22Rv1 (cell line): ENCODE measurements at regions not wholly inside any gene's neighbourhood (a gene's known extent, or its start where the extent isn't known, plus 50 kb on each side); places are given as distances from the start of the nearest gene placed in this dataset.
"Not testable (repeated sequence)": the region's sequence is repeated elsewhere in the genome, so short reads cannot be mapped to it uniquely, and the experiment has no call there.

Experiments
- H3K27ac ChIP-seq: fragments of 450-650 bp; 2 replicates; pipeline ENCODE4 v1.5.1; 2017
- ZFX ChIP-seq: fragments of 450-650 bp; IDR thresholded peaks from 2 replicates; pipeline ENCODE4 v1.6.1; 2017; ENCODE audit warnings: antibody characterized with exemption, borderline replicate concordance
- TF ChIP-seq, protein P1 (sequence below): fragments of 450-650 bp; IDR thresholded peaks from 2 replicates; pipeline ENCODE4 v1.5.1; 2017; ENCODE audit warnings: mild to moderate bottlenecking

DNA sequence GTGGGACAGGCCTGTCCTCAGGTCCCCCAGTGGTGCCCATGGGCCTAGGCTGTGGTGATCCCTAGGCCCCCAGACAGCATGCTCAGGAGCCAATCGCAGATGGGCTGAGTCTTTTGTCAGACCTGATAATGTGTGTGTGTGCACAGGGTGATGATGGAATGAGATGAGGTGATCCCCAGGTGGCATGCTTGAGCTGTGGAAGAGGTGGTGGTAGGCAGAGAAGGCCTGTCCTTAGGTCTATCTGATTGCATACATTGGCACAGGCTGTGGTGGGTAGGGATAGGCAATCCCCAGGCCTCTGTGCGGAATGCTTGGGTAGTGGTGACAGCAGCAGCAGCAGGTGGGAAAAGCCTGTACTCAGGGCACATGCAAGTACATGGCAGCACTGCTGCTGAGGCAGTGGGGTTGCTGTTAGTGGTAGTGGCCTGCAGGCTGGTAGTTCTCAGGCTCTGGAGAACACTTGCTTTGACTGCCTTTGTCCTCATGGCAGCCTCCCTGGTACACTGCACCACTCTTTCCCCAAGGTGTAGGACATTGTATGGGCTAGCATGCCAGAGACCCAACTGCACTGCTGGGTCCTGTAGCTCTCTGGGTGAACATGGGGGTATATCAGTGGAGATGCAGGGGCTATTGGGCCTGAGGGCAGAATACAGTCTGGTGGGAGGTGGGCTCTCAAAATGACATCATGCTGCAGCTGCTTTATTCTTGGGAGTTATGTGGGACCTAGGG is 260.9 kb upstream of the PLPP4 start:
- TF ChIP-seq ZFX = no peak
- TF ChIP-seq, protein P1, sequence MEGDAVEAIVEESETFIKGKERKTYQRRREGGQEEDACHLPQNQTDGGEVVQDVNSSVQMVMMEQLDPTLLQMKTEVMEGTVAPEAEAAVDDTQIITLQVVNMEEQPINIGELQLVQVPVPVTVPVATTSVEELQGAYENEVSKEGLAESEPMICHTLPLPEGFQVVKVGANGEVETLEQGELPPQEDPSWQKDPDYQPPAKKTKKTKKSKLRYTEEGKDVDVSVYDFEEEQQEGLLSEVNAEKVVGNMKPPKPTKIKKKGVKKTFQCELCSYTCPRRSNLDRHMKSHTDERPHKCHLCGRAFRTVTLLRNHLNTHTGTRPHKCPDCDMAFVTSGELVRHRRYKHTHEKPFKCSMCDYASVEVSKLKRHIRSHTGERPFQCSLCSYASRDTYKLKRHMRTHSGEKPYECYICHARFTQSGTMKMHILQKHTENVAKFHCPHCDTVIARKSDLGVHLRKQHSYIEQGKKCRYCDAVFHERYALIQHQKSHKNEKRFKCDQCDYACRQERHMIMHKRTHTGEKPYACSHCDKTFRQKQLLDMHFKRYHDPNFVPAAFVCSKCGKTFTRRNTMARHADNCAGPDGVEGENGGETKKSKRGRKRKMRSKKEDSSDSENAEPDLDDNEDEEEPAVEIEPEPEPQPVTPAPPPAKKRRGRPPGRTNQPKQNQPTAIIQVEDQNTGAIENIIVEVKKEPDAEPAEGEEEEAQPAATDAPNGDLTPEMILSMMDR = no peak

DNA sequence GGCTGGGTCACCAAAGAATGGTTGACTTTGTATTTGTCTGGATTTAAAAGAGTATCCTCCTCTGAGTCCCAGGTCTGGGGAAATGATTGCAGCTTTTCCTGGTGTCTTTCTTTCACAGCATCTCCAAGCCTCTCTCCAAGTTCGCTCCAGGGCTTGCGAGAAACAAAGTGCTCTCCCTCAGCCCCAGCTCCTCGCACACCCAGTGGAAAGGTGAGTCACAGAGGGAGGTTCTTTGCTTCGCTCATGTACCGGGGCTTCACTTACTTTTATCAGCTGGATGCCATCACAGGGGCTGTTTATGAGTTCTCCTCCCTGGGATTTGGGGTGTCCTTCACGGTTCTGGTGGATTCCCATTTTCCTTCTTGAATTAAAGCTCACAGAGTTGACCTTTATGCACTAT is 252.2 kb upstream of the PLPP4 start:
- TF ChIP-seq, protein P1 = no peak

More for the DNA sequence above, 260.9 kb upstream of the PLPP4 start:
- no peak overlapping the region for H3K27ac ChIP-seq

DNA sequence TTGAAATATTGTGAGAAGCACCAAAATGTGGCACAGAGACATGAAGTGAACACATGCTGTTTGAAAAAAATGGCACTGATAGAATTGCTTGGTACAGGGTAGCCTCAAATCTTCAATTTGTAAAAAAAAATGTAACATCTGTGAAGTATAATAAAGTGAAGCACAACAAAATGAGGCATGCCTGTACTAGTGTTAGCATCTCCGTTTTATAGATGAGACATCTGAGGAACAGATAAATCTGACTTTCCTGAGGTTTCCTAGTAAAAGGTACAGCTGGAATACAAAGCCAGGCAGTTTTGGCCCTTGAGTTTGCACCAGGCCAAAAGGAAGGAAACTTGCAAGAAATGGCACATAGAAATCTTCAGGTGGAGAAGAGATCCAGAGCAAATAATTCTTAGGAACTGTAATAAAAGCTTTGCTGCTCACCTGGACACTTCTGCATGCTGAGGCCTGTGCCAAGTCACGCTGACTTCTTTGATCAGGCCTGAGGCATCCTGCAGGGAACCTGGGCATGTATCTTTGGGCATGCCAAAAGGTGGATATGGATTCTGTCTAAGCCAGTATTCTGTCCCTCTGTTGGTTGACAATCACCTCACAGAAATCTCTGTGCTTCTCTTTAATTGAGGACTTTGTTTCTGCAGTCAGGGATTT is 251.5 kb upstream of the PLPP4 start:
- H3K27ac ChIP-seq = peak overlapping the region; percentile 42
- no peak for TF ChIP-seq ZFX
- TF ChIP-seq, protein P1 = no peak

More for the DNA sequence above, 252.2 kb upstream of the PLPP4 start:
- peak overlapping the region; percentile 42 for H3K27ac ChIP-seq

DNA sequence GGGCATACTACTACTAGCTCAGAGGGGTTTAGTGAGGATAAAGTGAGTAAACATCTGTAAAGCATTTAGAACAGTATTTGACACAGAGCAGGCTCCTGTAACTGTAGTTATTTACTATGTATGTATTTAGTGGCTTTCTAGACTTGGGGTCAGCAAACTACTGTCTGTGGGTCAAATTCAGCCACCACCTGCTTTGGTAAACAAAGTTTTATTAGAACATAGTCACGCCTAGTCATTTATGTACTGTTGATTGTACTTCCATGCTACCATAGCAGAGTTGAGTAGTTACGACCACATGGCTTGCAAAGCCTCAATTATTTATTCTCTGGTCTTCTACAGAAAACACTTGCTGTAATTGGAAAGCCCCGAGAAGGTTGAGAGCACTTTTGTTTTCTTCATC is 248.5 kb upstream of the PLPP4 start:
- H3K27ac ChIP-seq = no peak overlapping the region
- TF ChIP-seq ZFX = no peak
- TF ChIP-seq, protein P1 = no peak

DNA sequence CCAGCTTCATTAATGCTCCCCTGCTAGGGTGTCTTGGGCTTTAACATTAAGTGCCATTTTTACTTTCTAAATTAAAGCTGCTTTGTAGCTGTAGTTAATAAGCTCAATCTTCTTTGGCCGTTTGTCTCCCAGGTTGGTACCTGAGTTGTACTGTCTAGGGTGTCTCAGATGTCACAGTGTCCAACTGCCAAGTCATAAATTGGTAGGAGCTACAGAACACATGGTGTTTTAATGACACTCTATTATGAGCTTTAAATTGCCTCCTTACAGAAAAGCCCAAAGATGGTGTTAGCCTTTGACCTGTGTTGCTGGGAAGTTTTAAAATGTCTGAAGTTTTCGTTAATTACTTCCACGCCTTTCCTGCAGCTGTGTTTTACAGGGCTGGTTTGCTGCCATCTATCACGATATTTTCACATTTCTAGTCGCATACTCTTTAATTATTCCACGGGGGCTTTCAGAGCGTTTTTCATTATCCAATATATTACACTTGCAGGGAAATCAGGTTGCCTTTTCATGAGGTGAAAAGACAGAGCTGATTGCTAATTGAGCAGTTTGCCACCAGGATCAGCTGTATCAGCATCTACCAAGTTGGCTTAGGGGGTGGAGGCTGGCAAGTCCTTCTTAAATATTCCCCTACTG is 247.8 kb upstream of the PLPP4 start:
- TF ChIP-seq, protein P1 = no peak
- TF ChIP-seq ZFX = no peak
- H3K27ac ChIP-seq = no peak overlapping the region

DNA sequence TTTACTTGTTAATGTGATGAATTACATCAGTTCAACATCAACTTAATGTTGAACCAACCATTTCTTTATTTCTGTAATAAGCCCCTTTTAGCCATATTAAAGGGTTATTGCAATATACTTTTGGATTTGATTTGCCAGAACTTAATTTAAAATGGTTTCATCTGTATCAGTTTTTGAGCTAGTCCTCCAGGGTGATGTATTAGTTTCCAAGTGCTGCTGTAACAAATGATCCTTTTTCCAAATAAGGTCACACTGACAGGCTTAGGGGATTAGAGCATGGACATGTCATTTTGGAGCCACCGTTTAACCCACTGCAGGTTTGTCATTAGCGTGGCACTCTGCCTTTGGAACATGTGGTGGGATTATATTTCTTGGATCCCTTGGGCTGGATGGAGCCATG is 244.8 kb upstream of the PLPP4 start:
- TF ChIP-seq ZFX = no peak
- TF ChIP-seq, protein P1 = no peak
- H3K27ac ChIP-seq = no peak overlapping the region

DNA sequence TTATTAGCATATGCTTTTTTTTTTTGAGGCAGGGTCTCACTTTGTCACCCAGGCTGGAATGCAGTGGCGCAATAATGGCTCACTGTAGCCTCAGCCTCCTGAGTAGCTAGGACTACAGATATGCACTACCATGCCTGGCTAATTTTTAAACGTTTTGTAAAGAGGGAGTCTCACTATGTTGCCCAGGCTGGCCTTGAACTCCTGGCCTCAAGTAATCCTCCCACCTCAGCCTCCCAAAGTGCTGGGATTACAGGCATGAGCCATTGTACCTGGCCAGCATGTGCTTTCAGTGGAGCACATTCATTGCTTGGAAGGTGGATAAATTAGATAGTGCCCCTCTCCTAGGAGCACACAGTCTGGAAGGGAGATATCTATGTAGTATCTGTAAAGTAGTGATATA is 243.7 kb upstream of the PLPP4 start:
- not testable (repeated sequence) for H3K27ac ChIP-seq
